B cell (primary cell): ENCODE measurements at regions not wholly inside any gene's neighbourhood (a gene's known extent, or its start where the extent isn't known, plus 50 kb on each side); places are given as distances from the start of the nearest gene placed in this dataset.

ENCODE experiments used
- ATAC-seq: fragments of 200-7000 bp; cut with Tn5 transposase; one replicate; pipeline ENCODE4 v1.10.0; 2021; ENCODE audit warnings: low read depth, mild to moderate bottlenecking, moderate number of reproducible peaks, moderate library complexity
- CTCF ChIA-PET: fragments of 350-600 bp; sonication (Branson Sonifier 250); formaldehyde crosslinking; loops from one replicate; lab custom pipeline; 2021; ENCODE audit warnings: antibody characterized with exemption, inconsistent platforms; lab: Charles Lee
- POLR2A ChIA-PET: fragments of 350-600 bp; sonication (Branson Sonifier 250); formaldehyde crosslinking; loops from one replicate; lab custom pipeline; 2021; ENCODE audit warnings: antibody characterized with exemption; lab: Charles Lee
- DNase-seq: peaks from one replicate; pipeline ENCODE4 v3.0.0; 2013
- H2AFZ ChIP-seq: 2 replicates; pipeline ENCODE4 v1.6.1; 2012; ENCODE audit warnings: mild to moderate bottlenecking, low read depth, low read length; ENCODE audit not compliant: insufficient read depth, poor library complexity, severe bottlenecking
- H3K27ac ChIP-seq, 2 donors: 1 replicate in 1 of 2; 2 replicates in 1 of 2; pipeline ENCODE4 v1.5.1; 2012 to 2013; ENCODE audit warnings: low read length in 2 of 2, mild to moderate bottlenecking in 2 of 2, moderate library complexity in 1 of 2
- H3K27me3 ChIP-seq, 4 experiments: fragments of 200-600 bp in 1 of 4; sonication (generic) in 1 of 4; replicated peaks in 1 of 4; 1 replicate in 2 of 4; 2 replicates in 2 of 4; pipeline versions ENCODE4 v1.6.1 to v1.7.0; 2013 to 2016; ENCODE audit warnings: low read length in 3 of 4, mild to moderate bottlenecking in 2 of 4, mixed read lengths in 1 of 4, moderate library complexity in 1 of 4; ENCODE audit not compliant: insufficient read depth in 4 of 4, control insufficient read depth in 3 of 4; ENCODE audit errors: control extremely low read depth in 1 of 4
- H3K36me3 ChIP-seq, 2 experiments: replicated peaks in 1 of 2; 1 replicate in 1 of 2; 2 replicates in 1 of 2; pipeline versions ENCODE4 v1.6.1 to v1.7.1; 2013; ENCODE audit warnings: low read length in 1 of 2; ENCODE audit not compliant: insufficient read depth in 2 of 2, control insufficient read depth in 1 of 2; ENCODE audit errors: control extremely low read depth in 1 of 2, extremely low read depth in 1 of 2
- H3K4me1 ChIP-seq, 2 donors: fragments of 200-600 bp in 1 of 2; sonication (generic) in 1 of 2; 1 replicate in 1 of 2; 2 replicates in 1 of 2; pipeline versions ENCODE4 v1.5.1 to v1.6.1; 2013 to 2017; ENCODE audit warnings: low read length in 2 of 2; ENCODE audit not compliant: control insufficient read depth in 2 of 2, insufficient read depth in 2 of 2
- H3K4me2 ChIP-seq: replicated peaks from 2 replicates; pipeline ENCODE3; 2012; ENCODE audit warnings: mild to moderate bottlenecking, low read depth, low read length; ENCODE audit not compliant: poor library complexity, severe bottlenecking
- H3K4me3 ChIP-seq, 5 experiments: fragments of 200-600 bp in 1 of 5; sonication (generic) in 1 of 5; 1 replicate in 3 of 5; 2 replicates in 2 of 5; pipeline versions ENCODE4 v1.5.1 to v1.7.0; 2011 to 2016; ENCODE audit warnings: low read length in 4 of 5, mild to moderate bottlenecking in 4 of 5, low read depth in 2 of 5, control low read depth in 1 of 5, moderate library complexity in 1 of 5; ENCODE audit not compliant: insufficient read depth in 1 of 5; ENCODE audit errors: control extremely low read depth in 1 of 5, extremely low read depth in 1 of 5
- H3K79me2 ChIP-seq: fragments of 200-600 bp; sonication (generic); one replicate; pipeline ENCODE4 v1.6.0; 2016; ENCODE audit warnings: low read length; ENCODE audit not compliant: control insufficient read depth, insufficient read depth
- H3K9ac ChIP-seq: fragments of 200-600 bp; sonication (generic); 2 replicates; pipeline ENCODE4 v1.6.1; 2017; ENCODE audit warnings: mild to moderate bottlenecking, low read length, moderate library complexity
- H3K9me3 ChIP-seq, 3 donors: one replicate each; pipeline versions ENCODE4 v1.6.1 to v1.7.1; 2013; ENCODE audit warnings: low read length in 2 of 3; ENCODE audit not compliant: control insufficient read depth in 2 of 3, insufficient read depth in 1 of 3; ENCODE audit errors: control extremely low read depth in 1 of 3
- H4K20me1 ChIP-seq: 2 replicates; pipeline ENCODE4 v1.6.0; 2012; ENCODE audit warnings: mild to moderate bottlenecking, low read length; ENCODE audit not compliant: insufficient read depth, control insufficient read depth, poor library complexity, severe bottlenecking
- H3K27ac Mint-ChIP-seq: one replicate; pipeline ENCODE4 v1.8.0; 2021; ENCODE audit warnings: mixed read lengths
- H3K27me3 Mint-ChIP-seq: one replicate; pipeline ENCODE4 v1.8.0; 2021; ENCODE audit warnings: mixed read lengths
- H3K4me1 Mint-ChIP-seq: one replicate; pipeline ENCODE4 v1.8.0; 2021; ENCODE audit warnings: mixed read lengths
- H3K4me3 Mint-ChIP-seq: one replicate; pipeline ENCODE4 v1.8.0; 2021; ENCODE audit warnings: mixed read lengths
- H3K9me3 Mint-ChIP-seq: one replicate; pipeline ENCODE4 v1.8.0; 2022; ENCODE audit warnings: mixed read lengths; ENCODE audit not compliant: insufficient read depth
- EZH2 ChIP-seq: IDR thresholded peaks from 2 replicates; pipeline ENCODE4 v1.6.1; 2012; ENCODE audit warnings: borderline replicate concordance, low read depth, mild to moderate bottlenecking, moderate library complexity, low read length; ENCODE audit not compliant: insufficient read depth, poor library complexity, severe bottlenecking
- WGBS: methylation state at CpG from one replicate; pipeline ENCODE4 v1.1.5; 2013; ENCODE audit warnings: missing lambda C conversion rate; ENCODE audit not compliant: insufficient coverage; 5-methylcytosine and 5-hydroxymethylcytosine counted together
- intact Hi-C: fragments of 100-400 bp; cut with micrococcal nuclease; formaldehyde crosslinking; loops from one replicate; pipeline ENCODE4 v1.10.0; 2022
- TF ChIP-seq, protein P1 (sequence below): fragments of 200-600 bp; IDR thresholded peaks from one replicate; pipeline ENCODE4 v1.8.0; 2022; ENCODE audit warnings: antibody characterized with exemption, mild to moderate bottlenecking

DNA sequence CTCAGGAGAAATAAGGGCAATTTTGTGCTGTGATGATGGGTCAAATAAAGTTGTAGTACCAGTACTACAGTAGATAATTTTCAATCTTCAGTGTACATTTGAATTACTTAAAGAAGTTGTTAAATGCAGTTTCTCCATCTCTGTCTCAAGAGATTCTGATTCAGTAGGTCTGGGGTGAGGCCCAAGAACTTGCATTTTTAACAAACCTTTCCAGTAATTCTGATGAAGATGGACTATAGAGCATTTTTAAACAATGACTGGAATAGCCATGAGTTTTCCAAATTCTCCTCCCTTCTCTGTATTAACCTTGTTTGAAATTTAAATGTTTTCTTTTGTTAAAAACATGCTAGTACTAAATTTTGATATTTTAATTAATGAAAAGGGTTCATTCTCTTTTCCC lies 127.0 kb upstream of the CD96 start:
- POLR2A ChIA-PET: no interaction called here
- Mint-ChIP-seq H3K27me3 (peaks cover 22% of the 10 kb centered on the region), H3K4me3 (no peak overlapping the region), H3K9me3 (peaks cover 2% of the 10 kb centered on the region), H3K27ac (no peak overlapping the region), H3K4me1 (peaks cover 13% of the 10 kb centered on the region)
- Histone ChIP-seq H2AFZ (no peak overlapping the region), H3K4me2 (no peak overlapping the region), H3K4me1 (peaks cover 5 to 8% of the 10 kb centered on the region in 2 donors), H3K27ac (no peak overlapping the region), H3K27me3 (peaks cover 0 to 6% (median 0%) of the 10 kb centered on the region in 4 experiments), H4K20me1 (no peaks in the 10 kb centered on the region), H3K9me3 (peaks cover 0 to 2% (median 0%) of the 10 kb centered on the region in 3 donors), H3K4me3 (no peak overlapping the region), H3K9ac (no peak overlapping the region), H3K79me2 (no peaks in the 10 kb centered on the region), H3K36me3 (no peaks in the 10 kb centered on the region)
- CTCF ChIA-PET: no interaction called here
- DNase-seq: no peak
- ATAC-seq: no peak
- TF ChIP-seq, protein P1, sequence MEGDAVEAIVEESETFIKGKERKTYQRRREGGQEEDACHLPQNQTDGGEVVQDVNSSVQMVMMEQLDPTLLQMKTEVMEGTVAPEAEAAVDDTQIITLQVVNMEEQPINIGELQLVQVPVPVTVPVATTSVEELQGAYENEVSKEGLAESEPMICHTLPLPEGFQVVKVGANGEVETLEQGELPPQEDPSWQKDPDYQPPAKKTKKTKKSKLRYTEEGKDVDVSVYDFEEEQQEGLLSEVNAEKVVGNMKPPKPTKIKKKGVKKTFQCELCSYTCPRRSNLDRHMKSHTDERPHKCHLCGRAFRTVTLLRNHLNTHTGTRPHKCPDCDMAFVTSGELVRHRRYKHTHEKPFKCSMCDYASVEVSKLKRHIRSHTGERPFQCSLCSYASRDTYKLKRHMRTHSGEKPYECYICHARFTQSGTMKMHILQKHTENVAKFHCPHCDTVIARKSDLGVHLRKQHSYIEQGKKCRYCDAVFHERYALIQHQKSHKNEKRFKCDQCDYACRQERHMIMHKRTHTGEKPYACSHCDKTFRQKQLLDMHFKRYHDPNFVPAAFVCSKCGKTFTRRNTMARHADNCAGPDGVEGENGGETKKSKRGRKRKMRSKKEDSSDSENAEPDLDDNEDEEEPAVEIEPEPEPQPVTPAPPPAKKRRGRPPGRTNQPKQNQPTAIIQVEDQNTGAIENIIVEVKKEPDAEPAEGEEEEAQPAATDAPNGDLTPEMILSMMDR: no peak
- TF ChIP-seq EZH2: no peak
- intact Hi-C loops: no loop called here

GRCh38 chr3:111418391-111418790 lies 123.6 kb upstream of the CD96 start:
- no peak for TF ChIP-seq EZH2
- TF ChIP-seq, protein P1: no peak
- Mint-ChIP-seq H3K9me3 (no peaks in the 10 kb centered on the region), H3K27ac (no peak overlapping the region), H3K4me3 (no peak overlapping the region), H3K4me1 (peaks cover 9% of the 10 kb centered on the region), H3K27me3 (peaks cover 42% of the 10 kb centered on the region)
- Histone ChIP-seq H3K27ac (no peak overlapping the region), H3K4me2 (no peak overlapping the region), H3K4me1 (peaks cover 5 to 8% of the 10 kb centered on the region in 2 donors), H4K20me1 (no peaks in the 10 kb centered on the region), H3K9ac (no peak overlapping the region), H3K4me3 (no peak overlapping the region), H3K79me2 (no peaks in the 10 kb centered on the region), H3K27me3 (peaks cover 0 to 6% (median 2%) of the 10 kb centered on the region in 4 experiments), H3K9me3 (peaks cover 0 to 2% (median 0%) of the 10 kb centered on the region in 3 donors), H2AFZ (no peak overlapping the region), H3K36me3 (no peaks in the 10 kb centered on the region)
- WGBS: no CpG with 5 or more reads among the region's 1 CpG
- ChIA-PET POLR2A (no interaction called here), CTCF (no interaction called here)
- peak; percentile 53 for ATAC-seq
- intact Hi-C loops: no loop called here
- peak; percentile 52 for DNase-seq
